CD14-positive monocyte (primary cell): ENCODE measurements at regions not wholly inside any gene's neighbourhood (a gene's known extent, or its start where the extent isn't known, plus 50 kb on each side); places are given as distances from the start of the nearest gene placed in this dataset.

Experiments used
- DNase-seq, 3 donors: peaks; one replicate each; pipeline ENCODE4 v3.0.0-alpha.2; 2011 to 2022
- H2AFZ ChIP-seq: 2 replicates; pipeline ENCODE4 v1.6.0; 2012; ENCODE audit warnings: mild to moderate bottlenecking, low read depth, low read length, inconsistent platforms; ENCODE audit not compliant: insufficient read depth, poor library complexity, severe bottlenecking
- H3K27ac ChIP-seq, 2 donors: 1 replicate in 1 of 2; 2 replicates in 1 of 2; pipeline ENCODE4 v1.5.1; 2012 to 2013; ENCODE audit warnings: low read length in 2 of 2, control low read depth in 1 of 2, inconsistent platforms in 1 of 2, low read depth in 1 of 2, mild to moderate bottlenecking in 1 of 2
- H3K27me3 ChIP-seq, 2 donors: one replicate each; pipeline versions ENCODE4 v1.6.0 to v1.6.1; 2011 to 2013; ENCODE audit warnings: low read length in 2 of 2; ENCODE audit not compliant: control insufficient read depth in 2 of 2, insufficient read depth in 2 of 2
- H3K36me3 ChIP-seq, 2 donors: replicated peaks in 1 of 2; 1 replicate in 1 of 2; 2 replicates in 1 of 2; pipeline versions ENCODE4 v1.5.1 to v1.6.1; 2012 to 2013; ENCODE audit warnings: low read length in 2 of 2, control low read depth in 1 of 2, inconsistent platforms in 1 of 2, mild to moderate bottlenecking in 1 of 2; ENCODE audit not compliant: insufficient read depth in 2 of 2, control insufficient read depth in 1 of 2
- H3K4me1 ChIP-seq, 2 donors: 1 replicate in 1 of 2; 2 replicates in 1 of 2; pipeline versions ENCODE4 v1.5.1 to v1.6.1; 2012 to 2013; ENCODE audit warnings: low read length in 2 of 2, control low read depth in 1 of 2, inconsistent platforms in 1 of 2, mild to moderate bottlenecking in 1 of 2, moderate library complexity in 1 of 2; ENCODE audit not compliant: insufficient read depth in 2 of 2, control insufficient read depth in 1 of 2
- H3K4me2 ChIP-seq: replicated peaks from 2 replicates; pipeline ENCODE3; 2012; ENCODE audit warnings: low read length, moderate library complexity, mild to moderate bottlenecking; ENCODE audit not compliant: poor library complexity, severe bottlenecking; ENCODE audit errors: extremely low read depth
- H3K4me3 ChIP-seq, 3 experiments: fragments of 200-600 bp in 1 of 3; sonication (generic) in 1 of 3; replicated peaks in 1 of 3; 1 replicate in 2 of 3; 2 replicates in 1 of 3; pipeline ENCODE4 v1.5.1; 2011 to 2013; ENCODE audit warnings: low read length in 3 of 3, mild to moderate bottlenecking in 3 of 3, control low read depth in 2 of 3, low read depth in 2 of 3, inconsistent platforms in 1 of 3, moderate library complexity in 1 of 3
- H3K79me2 ChIP-seq: 2 replicates; pipeline ENCODE4 v1.6.0; 2012; ENCODE audit warnings: mild to moderate bottlenecking, control low read depth, inconsistent platforms, low read length, moderate library complexity; ENCODE audit not compliant: insufficient read depth
- H3K9ac ChIP-seq: 2 replicates; pipeline ENCODE4 v1.6.0; 2017; ENCODE audit warnings: low read length, mild to moderate bottlenecking; ENCODE audit not compliant: insufficient read depth, poor library complexity, severe bottlenecking
- H3K9me3 ChIP-seq, 2 donors: replicated peaks in 1 of 2; 1 replicate in 1 of 2; 2 replicates in 1 of 2; pipeline versions ENCODE4 v1.5.1 to v1.6.1; 2012 to 2013; ENCODE audit warnings: low read length in 2 of 2, control low read depth in 1 of 2; ENCODE audit not compliant: control insufficient read depth in 1 of 2, insufficient read depth in 1 of 2
- H4K20me1 ChIP-seq: 2 replicates; pipeline ENCODE4 v1.6.0; 2012; ENCODE audit warnings: mild to moderate bottlenecking, low read length, control low read depth, moderate library complexity; ENCODE audit not compliant: insufficient read depth
- H3K27ac Mint-ChIP-seq, 7 donors: one replicate each; pipeline ENCODE4 v1.8.0; 2020; ENCODE audit warnings: mild to moderate bottlenecking in 7 of 7, mixed read lengths in 7 of 7, moderate library complexity in 6 of 7, inconsistent platforms in 2 of 7
- H3K27me3 Mint-ChIP-seq, 3 donors: one replicate each; pipeline ENCODE4 v1.8.0; 2021 to 2022; ENCODE audit warnings: low read depth in 3 of 3, mild to moderate bottlenecking in 3 of 3, mixed read lengths in 3 of 3, moderate library complexity in 3 of 3, inconsistent platforms in 1 of 3
- H3K36me3 Mint-ChIP-seq, 2 donors: one replicate each; pipeline ENCODE4 v1.8.0; 2020; ENCODE audit warnings: mixed read lengths in 2 of 2, inconsistent platforms in 1 of 2, mild to moderate bottlenecking in 1 of 2
- H3K4me1 Mint-ChIP-seq: one replicate; pipeline ENCODE4 v1.8.0; 2020; ENCODE audit warnings: mild to moderate bottlenecking, mixed read lengths
- H3K4me3 Mint-ChIP-seq, 2 donors: one replicate each; pipeline ENCODE4 v1.8.0; 2020; ENCODE audit warnings: mild to moderate bottlenecking in 2 of 2, mixed read lengths in 2 of 2, moderate library complexity in 1 of 2
- H3K9me3 Mint-ChIP-seq, 7 donors: one replicate each; pipeline ENCODE4 v1.8.0; 2020 to 2022; ENCODE audit warnings: mixed read lengths in 7 of 7, mild to moderate bottlenecking in 6 of 7, moderate library complexity in 6 of 7, inconsistent platforms in 2 of 7
- WGBS: methylation state at CpG from one replicate; pipeline ENCODE4 v1.1.5; 2013; ENCODE audit warnings: missing lambda C conversion rate; ENCODE audit not compliant: insufficient coverage; 5-methylcytosine and 5-hydroxymethylcytosine counted together
- intact Hi-C, 2 donors: fragments of 100-400 bp; cut with micrococcal nuclease; formaldehyde crosslinking; loops; one replicate each; pipeline versions ENCODE4 v1.15.0 to v1.15.1; 2023
- TF ChIP-seq, protein P1 (sequence below): fragments of 200-600 bp; IDR thresholded peaks from one replicate; pipeline ENCODE4 v1.8.0; 2022; ENCODE audit warnings: antibody characterized with exemption, mild to moderate bottlenecking

GRCh38 chr5:61866930-61867329 is 439.1 kb upstream of the KIF2A start:
- no peaks in the 10 kb centered on the region for H3K79me2 ChIP-seq
- no peaks in the 10 kb centered on the region for H3K27me3 ChIP-seq
- TF ChIP-seq, protein P1, sequence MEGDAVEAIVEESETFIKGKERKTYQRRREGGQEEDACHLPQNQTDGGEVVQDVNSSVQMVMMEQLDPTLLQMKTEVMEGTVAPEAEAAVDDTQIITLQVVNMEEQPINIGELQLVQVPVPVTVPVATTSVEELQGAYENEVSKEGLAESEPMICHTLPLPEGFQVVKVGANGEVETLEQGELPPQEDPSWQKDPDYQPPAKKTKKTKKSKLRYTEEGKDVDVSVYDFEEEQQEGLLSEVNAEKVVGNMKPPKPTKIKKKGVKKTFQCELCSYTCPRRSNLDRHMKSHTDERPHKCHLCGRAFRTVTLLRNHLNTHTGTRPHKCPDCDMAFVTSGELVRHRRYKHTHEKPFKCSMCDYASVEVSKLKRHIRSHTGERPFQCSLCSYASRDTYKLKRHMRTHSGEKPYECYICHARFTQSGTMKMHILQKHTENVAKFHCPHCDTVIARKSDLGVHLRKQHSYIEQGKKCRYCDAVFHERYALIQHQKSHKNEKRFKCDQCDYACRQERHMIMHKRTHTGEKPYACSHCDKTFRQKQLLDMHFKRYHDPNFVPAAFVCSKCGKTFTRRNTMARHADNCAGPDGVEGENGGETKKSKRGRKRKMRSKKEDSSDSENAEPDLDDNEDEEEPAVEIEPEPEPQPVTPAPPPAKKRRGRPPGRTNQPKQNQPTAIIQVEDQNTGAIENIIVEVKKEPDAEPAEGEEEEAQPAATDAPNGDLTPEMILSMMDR, result no peak
- no peaks in the 10 kb centered on the region for H3K4me1 ChIP-seq
- no peaks in the 10 kb centered on the region for H3K36me3 Mint-ChIP-seq
- H3K4me3 Mint-ChIP-seq, result no peak overlapping the region
- H3K4me3 ChIP-seq, result no peak overlapping the region
- peaks cover 0 to 1% (median 0%) of the 10 kb centered on the region in 3 donors for H3K27me3 Mint-ChIP-seq
- H3K27ac ChIP-seq, result no peak overlapping the region
- 40% methylated on average over 1 of the region's 3 CpGs for WGBS
- H3K4me2 ChIP-seq, result no peak overlapping the region
- peak in 1 of 3 donors; percentile 14 for DNase-seq
- H3K27ac Mint-ChIP-seq, result peak overlapping the region in 1 of 7 donors; percentile 19
- no peaks in the 10 kb centered on the region for H4K20me1 ChIP-seq
- H3K36me3 ChIP-seq, result no peaks in the 10 kb centered on the region
- H3K4me1 Mint-ChIP-seq, result peaks cover 2% of the 10 kb centered on the region
- intact Hi-C loops, result no loop called here
- no peak overlapping the region for H3K9ac ChIP-seq
- H2AFZ ChIP-seq, result no peak overlapping the region
- peaks cover 5 to 8% of the 10 kb centered on the region in 2 donors for H3K9me3 ChIP-seq
- peaks cover 8 to 18% (median 13%) of the 10 kb centered on the region in 7 donors for H3K9me3 Mint-ChIP-seq

- H3K36me3 Mint-ChIP-seq, result no peaks in the 10 kb centered on the region
- Histone ChIP-seq H3K27ac (no peak overlapping the region), H4K20me1 (no peaks in the 10 kb centered on the region), H3K4me1 (no peaks in the 10 kb centered on the region), H2AFZ (no peak overlapping the region), H3K9ac (no peak overlapping the region), H3K27me3 (no peaks in the 10 kb centered on the region), H3K4me3 (no peak overlapping the region), H3K36me3 (no peaks in the 10 kb centered on the region), H3K9me3 (peaks cover 12 to 19% of the 10 kb centered on the region in 2 donors), H3K4me2 (no peak overlapping the region), H3K79me2 (no peaks in the 10 kb centered on the region)
- no CpG with 5 or more reads among the region's 2 CpGs for WGBS
- no peak for DNase-seq
- H3K9me3 Mint-ChIP-seq, result peaks cover 10 to 29% (median 26%) of the 10 kb centered on the region in 7 donors
- intact Hi-C loops, result no loop called here
- TF ChIP-seq, protein P1, result no peak
- H3K27ac Mint-ChIP-seq, result no peak overlapping the region
- H3K4me1 Mint-ChIP-seq, result peaks cover 2% of the 10 kb centered on the region
- H3K27me3 Mint-ChIP-seq, result peaks cover 0 to 1% (median 0%) of the 10 kb centered on the region in 3 donors
- no peak overlapping the region for H3K4me3 Mint-ChIP-seq
Observed at GRCh38 chr5:61869333-61869732, 436.7 kb upstream of the KIF2A start.
